GM12874 (cell line): ENCODE measurements at regions not wholly inside any gene's neighbourhood (a gene's known extent, or its start where the extent isn't known, plus 50 kb on each side); places are given as distances from the start of the nearest gene placed in this dataset.

Experiments used
- TF ChIP-seq, protein P1 (sequence below): IDR thresholded peaks from 2 replicates; pipeline ENCODE4 v1.5.1; 2011; ENCODE audit warnings: low read depth, mild to moderate bottlenecking, control low read depth, low read length, moderate library complexity; ENCODE audit not compliant: insufficient read depth

- TF ChIP-seq, protein P1, sequence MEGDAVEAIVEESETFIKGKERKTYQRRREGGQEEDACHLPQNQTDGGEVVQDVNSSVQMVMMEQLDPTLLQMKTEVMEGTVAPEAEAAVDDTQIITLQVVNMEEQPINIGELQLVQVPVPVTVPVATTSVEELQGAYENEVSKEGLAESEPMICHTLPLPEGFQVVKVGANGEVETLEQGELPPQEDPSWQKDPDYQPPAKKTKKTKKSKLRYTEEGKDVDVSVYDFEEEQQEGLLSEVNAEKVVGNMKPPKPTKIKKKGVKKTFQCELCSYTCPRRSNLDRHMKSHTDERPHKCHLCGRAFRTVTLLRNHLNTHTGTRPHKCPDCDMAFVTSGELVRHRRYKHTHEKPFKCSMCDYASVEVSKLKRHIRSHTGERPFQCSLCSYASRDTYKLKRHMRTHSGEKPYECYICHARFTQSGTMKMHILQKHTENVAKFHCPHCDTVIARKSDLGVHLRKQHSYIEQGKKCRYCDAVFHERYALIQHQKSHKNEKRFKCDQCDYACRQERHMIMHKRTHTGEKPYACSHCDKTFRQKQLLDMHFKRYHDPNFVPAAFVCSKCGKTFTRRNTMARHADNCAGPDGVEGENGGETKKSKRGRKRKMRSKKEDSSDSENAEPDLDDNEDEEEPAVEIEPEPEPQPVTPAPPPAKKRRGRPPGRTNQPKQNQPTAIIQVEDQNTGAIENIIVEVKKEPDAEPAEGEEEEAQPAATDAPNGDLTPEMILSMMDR = no peak
These were observed 137.6 kb upstream of the ECI2 start for GRCh38 chr6:4272996-4273395.

GRCh38 chr6:4271761-4272470 is 136.5 kb upstream of the ECI2 start:
- TF ChIP-seq, protein P1 = no peak

- TF ChIP-seq, protein P1 = no peak
These were observed 135.4 kb upstream of the ECI2 start for GRCh38 chr6:4270776-4271175.

DNA sequence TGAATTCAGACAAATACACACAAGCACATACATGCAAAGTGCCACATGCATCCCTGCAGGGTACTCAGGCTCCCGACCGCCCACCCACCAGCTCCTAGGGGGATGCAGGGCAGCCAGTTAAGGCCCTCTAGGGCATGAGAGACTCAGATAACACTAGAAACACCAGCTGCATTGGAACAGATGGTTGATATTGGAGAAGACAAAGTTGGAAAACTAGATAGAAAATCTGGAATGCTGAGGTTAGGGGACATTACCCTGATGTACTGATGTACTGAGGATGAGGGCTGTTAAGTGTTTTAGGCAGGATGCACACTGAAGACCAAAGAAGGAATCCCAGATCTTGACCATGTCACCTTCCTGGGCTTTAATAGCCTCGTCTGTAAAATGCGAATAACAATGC is 134.6 kb upstream of the ECI2 start:
- TF ChIP-seq, protein P1 = no peak

- TF ChIP-seq, protein P1 = no peak
These were observed 132.8 kb upstream of the ECI2 start for GRCh38 chr6:4268171-4268570.

DNA sequence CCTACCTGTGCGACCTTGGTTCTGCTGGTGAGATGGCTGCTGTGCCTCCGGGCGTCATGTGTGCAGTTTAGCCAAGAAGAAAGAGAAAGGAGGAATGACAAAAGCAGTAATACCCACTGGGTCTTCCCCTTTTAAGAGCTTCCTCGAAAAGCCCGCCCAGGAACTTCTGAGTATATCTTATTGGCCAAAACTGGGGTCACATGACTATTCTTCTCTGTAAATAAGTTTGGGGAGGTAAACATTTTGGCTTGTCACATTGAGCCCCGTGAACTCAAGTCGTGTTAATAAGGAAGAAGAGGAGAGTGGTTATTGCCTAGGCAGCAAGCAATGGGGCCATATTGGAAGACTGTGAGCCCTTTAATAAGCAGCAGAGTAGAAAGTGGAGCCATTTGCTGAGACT is 130.4 kb upstream of the ECI2 start:
- TF ChIP-seq, protein P1 = no peak

GRCh38 chr6:4264601-4265000 is 129.2 kb upstream of the ECI2 start:
- TF ChIP-seq, protein P1 = no peak
